ENCODE measurements at regions not wholly inside any gene's neighbourhood (a gene's known extent, or its start where the extent isn't known, plus 50 kb on each side); places are given as distances from the start of the nearest gene placed in this dataset.

- Histone ChIP-seq H3K27ac (ENCODE audit: low read depth in 1 of 2, low read length in 1 of 2) (no peak overlapping the region), H3K4me3 (no peak overlapping the region), H3K27me3 (ENCODE audit: control insufficient read depth in 3 of 3, insufficient read depth in 3 of 3, low read length in 2 of 3) (no peaks in the 10 kb centered on the region), H3K4me1 (ENCODE audit: control insufficient read depth in 5 of 5, insufficient read depth in 5 of 5, low read length in 5 of 5) (no peaks in the 10 kb centered on the region), H3K9me3 (ENCODE audit: control insufficient read depth in 4 of 4, insufficient read depth in 3 of 4, low read length in 3 of 4) (peaks cover 0 to 2% (median 0%) of the 10 kb centered on the region in 4 donors), H3K9ac (ENCODE audit: insufficient read depth in 1 of 2, low read length in 2 of 2) (no peak overlapping the region), H3K36me3 (ENCODE audit: control insufficient read depth in 4 of 4, insufficient read depth in 4 of 4, low read length in 4 of 4) (no peaks in the 10 kb centered on the region)
- 56 to 73% methylated on average over 11 of the region's 11 CpGs for WGBS, 2 donors
- no peak for ATAC-seq (ENCODE audit: insufficient read depth, low FRiP score)
- DNase-seq: no peak
- TF ChIP-seq CTCF (IDR thresholded peaks at IDR 0.05; ENCODE audit: control extremely low read depth, extremely low read depth): no peak
Measured at GRCh38 chr2:241924069-241924908, 54.8 kb downstream of the RTP5 start.

GRCh38 chr2:241924909-241925250, 55.4 kb downstream of the RTP5 start:
- Histone ChIP-seq H3K9ac (ENCODE audit: insufficient read depth in 1 of 2, low read length in 2 of 2) (no peak overlapping the region), H3K36me3 (ENCODE audit: control insufficient read depth in 4 of 4, insufficient read depth in 4 of 4, low read length in 4 of 4) (no peaks in the 10 kb centered on the region), H3K4me1 (ENCODE audit: control insufficient read depth in 5 of 5, insufficient read depth in 5 of 5, low read length in 5 of 5) (no peaks in the 10 kb centered on the region), H3K4me3 (no peak overlapping the region), H3K9me3 (ENCODE audit: control insufficient read depth in 4 of 4, insufficient read depth in 3 of 4, low read length in 3 of 4) (peaks cover 0 to 2% (median 0%) of the 10 kb centered on the region in 4 donors), H3K27ac (ENCODE audit: low read depth in 1 of 2, low read length in 1 of 2) (no peak overlapping the region), H3K27me3 (ENCODE audit: control insufficient read depth in 3 of 3, insufficient read depth in 3 of 3, low read length in 2 of 3) (no peaks in the 10 kb centered on the region)
- ATAC-seq (ENCODE audit: insufficient read depth, low FRiP score) (no peak), DNase-seq (no peak)
- 92% methylated on average over 7 of the region's 7 CpGs for WGBS, 2 donors
- TF ChIP-seq CTCF (IDR thresholded peaks at IDR 0.05; ENCODE audit: control extremely low read depth, extremely low read depth): no peak

GRCh38 chr2:241925277-241925676, 55.7 kb downstream of the RTP5 start:
- Histone ChIP-seq H3K4me3 (no peak overlapping the region), H3K9ac (ENCODE audit: insufficient read depth in 1 of 2, low read length in 2 of 2) (no peak overlapping the region), H3K36me3 (ENCODE audit: control insufficient read depth in 4 of 4, insufficient read depth in 4 of 4, low read length in 4 of 4) (no peaks in the 10 kb centered on the region), H3K27ac (ENCODE audit: low read depth in 1 of 2, low read length in 1 of 2) (no peak overlapping the region), H3K9me3 (ENCODE audit: control insufficient read depth in 4 of 4, insufficient read depth in 3 of 4, low read length in 3 of 4) (peaks cover 0 to 2% (median 0%) of the 10 kb centered on the region in 4 donors), H3K27me3 (ENCODE audit: control insufficient read depth in 3 of 3, insufficient read depth in 3 of 3, low read length in 2 of 3) (no peaks in the 10 kb centered on the region), H3K4me1 (ENCODE audit: control insufficient read depth in 5 of 5, insufficient read depth in 5 of 5, low read length in 5 of 5) (no peaks in the 10 kb centered on the region)
- no peak for TF ChIP-seq CTCF (IDR thresholded peaks at IDR 0.05; ENCODE audit: control extremely low read depth, extremely low read depth)
- DNase-seq: no peak
- no peak for ATAC-seq (ENCODE audit: insufficient read depth, low FRiP score)
- WGBS, 2 donors: 87 to 94% methylated on average over 15 of the region's 15 CpGs

Measured in lung (tissue), 11 donors.